ENCODE measurements at regions not wholly inside any gene's neighbourhood (a gene's known extent, or its start where the extent isn't known, plus 50 kb on each side); places are given as distances from the start of the nearest gene placed in this dataset.

DNA sequence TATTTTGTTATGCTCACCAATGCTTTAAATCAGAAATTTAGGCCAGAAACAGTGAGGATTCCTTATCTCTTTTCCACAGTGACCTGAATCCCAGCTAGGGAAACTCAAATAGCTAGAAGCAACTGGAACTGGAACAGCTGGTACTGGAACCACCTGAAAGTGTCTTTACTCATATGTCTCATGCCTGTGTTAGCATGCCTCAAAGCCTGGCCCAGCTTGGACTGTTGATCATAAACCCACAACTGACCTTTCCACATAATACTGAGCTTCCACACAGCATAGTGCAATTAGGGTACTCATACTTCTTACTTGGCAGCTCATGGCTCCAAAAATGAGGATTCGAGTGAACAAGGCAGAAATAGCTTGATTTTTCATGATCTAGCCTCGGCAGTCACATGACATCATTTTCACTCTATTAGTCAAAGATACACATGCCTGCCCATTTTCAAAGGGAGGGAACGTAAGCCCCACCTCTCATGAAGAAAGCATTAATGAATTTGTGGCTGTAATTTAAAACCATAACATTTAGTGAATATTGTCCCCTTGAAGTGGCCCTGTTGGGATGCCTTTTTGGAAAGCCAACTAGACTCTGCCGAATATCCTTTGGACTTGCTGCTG is 80.8 kb upstream of the ACSL1 start:
- no peak for DNase-seq
- H3K27me3 ChIP-seq (ENCODE audit: control insufficient read depth, insufficient read depth, low read length): no peaks in the 10 kb centered on the region
- TF ChIP-seq, protein P1, sequence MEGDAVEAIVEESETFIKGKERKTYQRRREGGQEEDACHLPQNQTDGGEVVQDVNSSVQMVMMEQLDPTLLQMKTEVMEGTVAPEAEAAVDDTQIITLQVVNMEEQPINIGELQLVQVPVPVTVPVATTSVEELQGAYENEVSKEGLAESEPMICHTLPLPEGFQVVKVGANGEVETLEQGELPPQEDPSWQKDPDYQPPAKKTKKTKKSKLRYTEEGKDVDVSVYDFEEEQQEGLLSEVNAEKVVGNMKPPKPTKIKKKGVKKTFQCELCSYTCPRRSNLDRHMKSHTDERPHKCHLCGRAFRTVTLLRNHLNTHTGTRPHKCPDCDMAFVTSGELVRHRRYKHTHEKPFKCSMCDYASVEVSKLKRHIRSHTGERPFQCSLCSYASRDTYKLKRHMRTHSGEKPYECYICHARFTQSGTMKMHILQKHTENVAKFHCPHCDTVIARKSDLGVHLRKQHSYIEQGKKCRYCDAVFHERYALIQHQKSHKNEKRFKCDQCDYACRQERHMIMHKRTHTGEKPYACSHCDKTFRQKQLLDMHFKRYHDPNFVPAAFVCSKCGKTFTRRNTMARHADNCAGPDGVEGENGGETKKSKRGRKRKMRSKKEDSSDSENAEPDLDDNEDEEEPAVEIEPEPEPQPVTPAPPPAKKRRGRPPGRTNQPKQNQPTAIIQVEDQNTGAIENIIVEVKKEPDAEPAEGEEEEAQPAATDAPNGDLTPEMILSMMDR (IDR thresholded peaks at IDR 0.05; ENCODE audit: borderline replicate concordance, extremely low read depth, insufficient read depth): no peak
- intact Hi-C loops (cut with DNase I): no loop called here
- H3K4me1 ChIP-seq (ENCODE audit: control insufficient read depth in 2 of 3, insufficient read depth in 2 of 3, low read depth in 1 of 3, low read length in 3 of 3): no peaks in the 10 kb centered on the region
- no peaks in the 10 kb centered on the region for H3K36me3 ChIP-seq (ENCODE audit: control insufficient read depth in 2 of 3, insufficient read depth in 3 of 3, low read length in 3 of 3)
- H3K9me3 ChIP-seq (ENCODE audit: control insufficient read depth in 2 of 3, insufficient read depth in 1 of 3, low read length in 3 of 3): peaks cover 0 to under 1% (median 0%) of the 10 kb centered on the region in 3 donors
- H3K9ac ChIP-seq (ENCODE audit: low read length in 3 of 3): no peak overlapping the region
- no peak for FAIRE-seq
- H3K27ac ChIP-seq (ENCODE audit: low read depth in 2 of 2, low read length in 2 of 2): no peak overlapping the region
- H3K4me3 ChIP-seq (ENCODE audit: low read length in 3 of 3): no peak overlapping the region

DNA sequence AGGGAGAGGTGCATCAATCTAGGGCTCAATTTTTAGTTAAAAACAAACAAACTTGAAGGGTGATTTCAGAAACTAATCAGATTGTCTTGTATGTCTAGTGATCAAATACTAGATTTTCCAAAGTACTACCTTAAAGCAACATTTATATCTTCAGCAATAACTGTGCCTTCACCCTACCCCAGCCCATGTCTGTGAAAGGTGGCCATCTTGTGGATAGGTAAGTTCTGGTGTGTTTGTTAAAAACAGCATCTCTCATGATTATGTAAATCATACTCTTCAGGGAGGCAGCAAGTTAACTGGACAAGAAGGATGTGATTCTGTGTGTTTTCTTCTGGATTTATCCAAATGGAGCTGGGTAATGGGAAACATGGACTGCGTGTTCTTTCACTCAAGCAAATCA is 81.4 kb upstream of the ACSL1 start:
- no peaks in the 10 kb centered on the region for H3K27me3 ChIP-seq (ENCODE audit: control insufficient read depth, insufficient read depth, low read length)
- no peak overlapping the region for H3K9ac ChIP-seq (ENCODE audit: low read length in 3 of 3)
- TF ChIP-seq, protein P1 (IDR thresholded peaks at IDR 0.05; ENCODE audit: borderline replicate concordance, extremely low read depth, insufficient read depth): peak; percentile 4
- no peak overlapping the region for H3K27ac ChIP-seq (ENCODE audit: low read depth in 2 of 2, low read length in 2 of 2)
- H3K36me3 ChIP-seq (ENCODE audit: control insufficient read depth in 2 of 3, insufficient read depth in 3 of 3, low read length in 3 of 3): no peaks in the 10 kb centered on the region
- DNase-seq (no peak), FAIRE-seq (no peak)
- H3K4me1 ChIP-seq (ENCODE audit: control insufficient read depth in 2 of 3, insufficient read depth in 2 of 3, low read depth in 1 of 3, low read length in 3 of 3): no peaks in the 10 kb centered on the region
- no peak overlapping the region for H3K4me3 ChIP-seq (ENCODE audit: low read length in 3 of 3)
- peaks cover 0 to 6% (median 0%) of the 10 kb centered on the region in 3 donors for H3K9me3 ChIP-seq (ENCODE audit: control insufficient read depth in 2 of 3, insufficient read depth in 1 of 3, low read length in 3 of 3)
- intact Hi-C loops (cut with DNase I): no loop called here

GRCh38 chr4:184907810-184908209 is 82.0 kb upstream of the ACSL1 start:
- peaks cover 0 to 12% (median under 1%) of the 10 kb centered on the region in 3 donors for H3K9me3 ChIP-seq (ENCODE audit: control insufficient read depth in 2 of 3, insufficient read depth in 1 of 3, low read length in 3 of 3)
- no peaks in the 10 kb centered on the region for H3K4me1 ChIP-seq (ENCODE audit: control insufficient read depth in 2 of 3, insufficient read depth in 2 of 3, low read depth in 1 of 3, low read length in 3 of 3)
- DNase-seq (no peak), FAIRE-seq (no peak)
- H3K27ac ChIP-seq (ENCODE audit: low read depth in 2 of 2, low read length in 2 of 2): no peak overlapping the region
- H3K9ac ChIP-seq (ENCODE audit: low read length in 3 of 3): no peak overlapping the region
- no peaks in the 10 kb centered on the region for H3K27me3 ChIP-seq (ENCODE audit: control insufficient read depth, insufficient read depth, low read length)
- H3K36me3 ChIP-seq (ENCODE audit: control insufficient read depth in 2 of 3, insufficient read depth in 3 of 3, low read length in 3 of 3): no peaks in the 10 kb centered on the region
- TF ChIP-seq, protein P1 (IDR thresholded peaks at IDR 0.05; ENCODE audit: borderline replicate concordance, extremely low read depth, insufficient read depth): no peak
- H3K4me3 ChIP-seq (ENCODE audit: low read length in 3 of 3): no peak overlapping the region
- intact Hi-C loops (cut with DNase I): no loop called here

DNA sequence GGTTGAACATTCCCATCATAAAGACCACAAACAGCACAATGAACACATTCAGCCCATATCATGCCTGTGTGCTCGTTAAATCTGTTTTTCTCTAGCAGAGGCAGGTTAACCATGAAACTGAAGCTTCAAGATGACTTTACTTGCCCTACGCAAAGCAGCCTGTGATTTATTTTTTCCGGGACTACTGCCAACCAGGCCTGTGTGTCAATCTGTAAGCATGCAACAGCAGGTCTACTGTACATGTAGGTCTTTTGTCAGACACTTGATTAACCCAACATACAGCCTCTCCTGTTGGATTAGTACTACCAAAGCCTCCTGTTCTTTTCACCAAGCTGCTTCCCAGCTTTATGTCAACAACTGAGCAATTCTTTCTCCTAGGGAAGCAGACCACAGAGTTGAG is 85.5 kb upstream of the ACSL1 start:
- peaks cover 0 to 18% (median 4%) of the 10 kb centered on the region in 3 donors for H3K9me3 ChIP-seq (ENCODE audit: control insufficient read depth in 2 of 3, insufficient read depth in 1 of 3, low read length in 3 of 3)
- H3K27me3 ChIP-seq (ENCODE audit: control insufficient read depth, insufficient read depth, low read length): no peaks in the 10 kb centered on the region
- TF ChIP-seq, protein P1 (IDR thresholded peaks at IDR 0.05; ENCODE audit: borderline replicate concordance, extremely low read depth, insufficient read depth): no peak
- FAIRE-seq (no peak), DNase-seq (peak in 1 of 5 donors; percentile 40)
- no peak overlapping the region for H3K27ac ChIP-seq (ENCODE audit: low read depth in 2 of 2, low read length in 2 of 2)
- H3K4me3 ChIP-seq (ENCODE audit: low read length in 3 of 3): no peak overlapping the region
- H3K9ac ChIP-seq (ENCODE audit: low read length in 3 of 3): no peak overlapping the region
- intact Hi-C loops (cut with DNase I): no loop called here
- no peaks in the 10 kb centered on the region for H3K4me1 ChIP-seq (ENCODE audit: control insufficient read depth in 2 of 3, insufficient read depth in 2 of 3, low read depth in 1 of 3, low read length in 3 of 3)
- H3K36me3 ChIP-seq (ENCODE audit: control insufficient read depth in 2 of 3, insufficient read depth in 3 of 3, low read length in 3 of 3): no peaks in the 10 kb centered on the region

Data from kidney (tissue), 13 donors.